ENCODE measurements at regions not wholly inside any gene's neighbourhood (a gene's known extent, or its start where the extent isn't known, plus 50 kb on each side); places are given as distances from the start of the nearest gene placed in this dataset.

- Histone ChIP-seq H3K79me1 (ENCODE audit: low read length) (no peaks in the 10 kb centered on the region), H3K4me2 (ENCODE audit: low read length) (no peak overlapping the region), H2BK5ac (ENCODE audit: low read length) (no peak overlapping the region), H3K27ac (ENCODE audit: low read depth, low read length) (no peak overlapping the region), H3K4me1 (ENCODE audit: control insufficient read depth, low read depth, low read length) (no peaks in the 10 kb centered on the region), H2BK120ac (ENCODE audit: low read depth, low read length) (no peak overlapping the region), H3K9ac (ENCODE audit: low read length) (no peak overlapping the region), H3K56ac (ENCODE audit: low read length) (no peak overlapping the region), H2BK15ac (replicated peaks; ENCODE audit: low read depth) (no peak overlapping the region), H3K36me3 (ENCODE audit: control insufficient read depth, insufficient read depth, low read length) (no peaks in the 10 kb centered on the region), H4K5ac (ENCODE audit: low read length) (no peak overlapping the region), H2AK5ac (ENCODE audit: low read length) (no peak overlapping the region), H4K8ac (ENCODE audit: low read depth, low read length) (no peak overlapping the region), H3K18ac (ENCODE audit: low read length) (no peak overlapping the region), H3K23ac (ENCODE audit: low read length) (no peak overlapping the region), H3K79me2 (ENCODE audit: control insufficient read depth, insufficient read depth, low read length) (no peaks in the 10 kb centered on the region), H3K4ac (ENCODE audit: low read depth, low read length) (no peak overlapping the region), H3K27me3 (ENCODE audit: insufficient read depth, low read length, poor library complexity) (no peaks in the 10 kb centered on the region), H3K4me3 (ENCODE audit: low read length) (no peak overlapping the region)
- no CpG with 5 or more reads among the region's 4 CpGs for whole genome bisulfite sequencing (ENCODE audit: extremely low coverage, insufficient coverage, low lambda C conversion rate)
- DNase-seq: no peak
These were observed 214.6 kb upstream of the IGFBP7 start for GRCh38 chr4:57324673-57325307.

GRCh38 chr4:57320849-57321248 is 210.7 kb upstream of the IGFBP7 start:
- no peak overlapping the region for H3K56ac ChIP-seq (ENCODE audit: low read length)
- no peak overlapping the region for H3K9ac ChIP-seq (ENCODE audit: low read length)
- H2BK5ac ChIP-seq (ENCODE audit: low read length): no peak overlapping the region
- no peak for DNase-seq
- no peak overlapping the region for H4K8ac ChIP-seq (ENCODE audit: low read depth, low read length)
- no CpG with 5 or more reads among the region's 4 CpGs for WGBS (ENCODE audit: extremely low coverage, insufficient coverage, low lambda C conversion rate)
- H2BK120ac ChIP-seq (ENCODE audit: low read depth, low read length): no peak overlapping the region
- no peak overlapping the region for H2AK5ac ChIP-seq (ENCODE audit: low read length)
- no peak overlapping the region for H3K23ac ChIP-seq (ENCODE audit: low read length)
- no peak overlapping the region for H3K4ac ChIP-seq (ENCODE audit: low read depth, low read length)
- no peak overlapping the region for H4K5ac ChIP-seq (ENCODE audit: low read length)
- no peak overlapping the region for H3K27ac ChIP-seq (ENCODE audit: low read depth, low read length)
- H3K36me3 ChIP-seq (ENCODE audit: control insufficient read depth, insufficient read depth, low read length): no peaks in the 10 kb centered on the region
- H3K4me1 ChIP-seq (ENCODE audit: control insufficient read depth, low read depth, low read length): no peaks in the 10 kb centered on the region
- H3K79me1 ChIP-seq (ENCODE audit: low read length): no peaks in the 10 kb centered on the region
- H3K4me3 ChIP-seq (ENCODE audit: low read length): no peak overlapping the region
- no peaks in the 10 kb centered on the region for H3K79me2 ChIP-seq (ENCODE audit: control insufficient read depth, insufficient read depth, low read length)
- no peak overlapping the region for H2BK15ac ChIP-seq (replicated peaks; ENCODE audit: low read depth)
- no peak overlapping the region for H3K18ac ChIP-seq (ENCODE audit: low read length)
- H3K4me2 ChIP-seq (ENCODE audit: low read length): no peak overlapping the region
- no peaks in the 10 kb centered on the region for H3K27me3 ChIP-seq (ENCODE audit: insufficient read depth, low read length, poor library complexity)

DNA sequence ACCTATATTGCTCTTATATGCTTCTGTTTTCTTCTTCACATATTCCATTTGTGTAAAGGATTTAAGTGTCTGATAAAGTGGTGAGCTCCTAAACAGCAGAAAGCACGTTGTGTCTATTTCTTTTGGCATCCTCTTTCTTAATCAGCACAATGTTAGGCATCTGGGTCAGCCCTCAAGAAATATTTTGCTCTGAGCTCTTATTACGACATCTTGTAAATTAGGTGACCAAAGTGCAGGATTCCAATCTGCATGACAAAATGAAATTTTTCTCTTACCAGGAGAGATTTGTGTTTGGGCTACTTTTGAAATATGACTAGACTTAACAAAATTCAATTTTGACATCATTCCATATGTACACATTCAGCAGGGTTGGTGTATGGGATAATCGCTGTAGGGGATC is 210.0 kb upstream of the IGFBP7 start:
- Histone ChIP-seq H3K79me1 (ENCODE audit: low read length) (no peaks in the 10 kb centered on the region), H2AK5ac (ENCODE audit: low read length) (no peak overlapping the region), H3K27ac (ENCODE audit: low read depth, low read length) (no peak overlapping the region), H2BK15ac (replicated peaks; ENCODE audit: low read depth) (no peak overlapping the region), H3K4me3 (ENCODE audit: low read length) (no peak overlapping the region), H4K5ac (ENCODE audit: low read length) (no peak overlapping the region), H2BK120ac (ENCODE audit: low read depth, low read length) (no peak overlapping the region), H2BK5ac (ENCODE audit: low read length) (no peak overlapping the region), H3K23ac (ENCODE audit: low read length) (no peak overlapping the region), H3K36me3 (ENCODE audit: control insufficient read depth, insufficient read depth, low read length) (no peaks in the 10 kb centered on the region), H3K27me3 (ENCODE audit: insufficient read depth, low read length, poor library complexity) (no peaks in the 10 kb centered on the region), H3K79me2 (ENCODE audit: control insufficient read depth, insufficient read depth, low read length) (no peaks in the 10 kb centered on the region), H4K8ac (ENCODE audit: low read depth, low read length) (no peak overlapping the region), H3K9ac (ENCODE audit: low read length) (no peak overlapping the region), H3K18ac (ENCODE audit: low read length) (no peak overlapping the region), H3K4me1 (ENCODE audit: control insufficient read depth, low read depth, low read length) (no peaks in the 10 kb centered on the region), H3K56ac (ENCODE audit: low read length) (no peak overlapping the region), H3K4me2 (ENCODE audit: low read length) (no peak overlapping the region), H3K4ac (ENCODE audit: low read depth, low read length) (no peak overlapping the region)
- WGBS (ENCODE audit: extremely low coverage, insufficient coverage, low lambda C conversion rate): no CpG with 5 or more reads among the region's 3 CpGs
- no peak for DNase-seq

DNA sequence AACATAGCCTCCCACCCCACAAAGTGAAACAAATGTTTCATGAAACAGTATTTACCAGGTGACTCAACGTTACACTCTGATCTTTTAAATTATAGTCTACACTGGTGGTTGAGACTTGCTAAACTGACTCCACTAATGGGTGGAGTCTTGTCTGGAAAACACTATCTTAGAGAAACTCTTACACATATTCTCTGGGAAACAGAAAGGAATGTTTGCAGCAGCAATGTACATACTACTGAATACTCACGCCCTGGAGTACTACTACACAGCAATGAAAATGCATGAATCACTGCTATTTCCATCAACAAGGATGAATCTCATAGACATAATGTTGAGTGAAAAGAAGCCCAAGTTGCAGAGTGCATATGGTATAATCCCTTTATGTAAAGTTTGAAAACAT is 208.5 kb upstream of the IGFBP7 start:
- Histone ChIP-seq H3K27ac (ENCODE audit: low read depth, low read length) (no peak overlapping the region), H3K4ac (ENCODE audit: low read depth, low read length) (no peak overlapping the region), H4K8ac (ENCODE audit: low read depth, low read length) (no peak overlapping the region), H2BK15ac (replicated peaks; ENCODE audit: low read depth) (no peak overlapping the region), H3K36me3 (ENCODE audit: control insufficient read depth, insufficient read depth, low read length) (no peaks in the 10 kb centered on the region), H3K56ac (ENCODE audit: low read length) (no peak overlapping the region), H2AK5ac (ENCODE audit: low read length) (no peak overlapping the region), H3K18ac (ENCODE audit: low read length) (no peak overlapping the region), H3K4me2 (ENCODE audit: low read length) (no peak overlapping the region), H3K4me1 (ENCODE audit: control insufficient read depth, low read depth, low read length) (no peaks in the 10 kb centered on the region), H4K5ac (ENCODE audit: low read length) (no peak overlapping the region), H2BK5ac (ENCODE audit: low read length) (no peak overlapping the region), H3K4me3 (ENCODE audit: low read length) (no peak overlapping the region), H2BK120ac (ENCODE audit: low read depth, low read length) (no peak overlapping the region), H3K79me1 (ENCODE audit: low read length) (no peaks in the 10 kb centered on the region), H3K27me3 (ENCODE audit: insufficient read depth, low read length, poor library complexity) (no peaks in the 10 kb centered on the region), H3K9ac (ENCODE audit: low read length) (no peak overlapping the region), H3K23ac (ENCODE audit: low read length) (no peak overlapping the region), H3K79me2 (ENCODE audit: control insufficient read depth, insufficient read depth, low read length) (no peaks in the 10 kb centered on the region)
- no peak for DNase-seq
- WGBS (ENCODE audit: extremely low coverage, insufficient coverage, low lambda C conversion rate): no CpG with 5 or more reads among the region's 2 CpGs

GRCh38 chr4:57314636-57315035 is 204.5 kb upstream of the IGFBP7 start:
- WGBS (ENCODE audit: extremely low coverage, insufficient coverage, low lambda C conversion rate): no CpG with 5 or more reads among the region's 5 CpGs
- H3K4ac ChIP-seq (ENCODE audit: low read depth, low read length): no peak overlapping the region
- H2BK120ac ChIP-seq (ENCODE audit: low read depth, low read length): no peak overlapping the region

GRCh38 chr4:57312296-57312695 is 202.1 kb upstream of the IGFBP7 start:
- no peak overlapping the region for H3K56ac ChIP-seq (ENCODE audit: low read length)
- H3K4ac ChIP-seq (ENCODE audit: low read depth, low read length): no peak overlapping the region
- no peaks in the 10 kb centered on the region for H3K36me3 ChIP-seq (ENCODE audit: control insufficient read depth, insufficient read depth, low read length)
- no peaks in the 10 kb centered on the region for H3K4me1 ChIP-seq (ENCODE audit: control insufficient read depth, low read depth, low read length)
- no peaks in the 10 kb centered on the region for H3K27me3 ChIP-seq (ENCODE audit: insufficient read depth, low read length, poor library complexity)
- H3K4me2 ChIP-seq (ENCODE audit: low read length): no peak overlapping the region
- no peaks in the 10 kb centered on the region for H3K79me2 ChIP-seq (ENCODE audit: control insufficient read depth, insufficient read depth, low read length)
- WGBS (ENCODE audit: extremely low coverage, insufficient coverage, low lambda C conversion rate): no CpG with 5 or more reads among the region's 1 CpG
- no peak overlapping the region for H2BK15ac ChIP-seq (replicated peaks; ENCODE audit: low read depth)
- H3K4me3 ChIP-seq (ENCODE audit: low read length): no peak overlapping the region
- no peak overlapping the region for H3K18ac ChIP-seq (ENCODE audit: low read length)
- H3K23ac ChIP-seq (ENCODE audit: low read length): no peak overlapping the region
- H2BK120ac ChIP-seq (ENCODE audit: low read depth, low read length): no peak overlapping the region
- no peak overlapping the region for H2AK5ac ChIP-seq (ENCODE audit: low read length)
- no peak for DNase-seq
- no peak overlapping the region for H4K5ac ChIP-seq (ENCODE audit: low read length)
- no peak overlapping the region for H3K9ac ChIP-seq (ENCODE audit: low read length)
- no peak overlapping the region for H4K8ac ChIP-seq (ENCODE audit: low read depth, low read length)
- no peak overlapping the region for H2BK5ac ChIP-seq (ENCODE audit: low read length)
- H3K79me1 ChIP-seq (ENCODE audit: low read length): no peaks in the 10 kb centered on the region
- H3K27ac ChIP-seq (ENCODE audit: low read depth, low read length): no peak overlapping the region

More at GRCh38 chr4:57314636-57315035, 204.5 kb upstream of the IGFBP7 start:
- no peak for DNase-seq
- no peak overlapping the region for H4K8ac ChIP-seq (ENCODE audit: low read depth, low read length)
- no peak overlapping the region for H4K5ac ChIP-seq (ENCODE audit: low read length)
- H3K27ac ChIP-seq (ENCODE audit: low read depth, low read length): no peak overlapping the region
- H3K18ac ChIP-seq (ENCODE audit: low read length): no peak overlapping the region
- H2BK15ac ChIP-seq (replicated peaks; ENCODE audit: low read depth): no peak overlapping the region
- H3K9ac ChIP-seq (ENCODE audit: low read length): no peak overlapping the region
- H3K56ac ChIP-seq (ENCODE audit: low read length): no peak overlapping the region
- H2BK5ac ChIP-seq (ENCODE audit: low read length): no peak overlapping the region
- H3K36me3 ChIP-seq (ENCODE audit: control insufficient read depth, insufficient read depth, low read length): no peaks in the 10 kb centered on the region
- no peaks in the 10 kb centered on the region for H3K79me2 ChIP-seq (ENCODE audit: control insufficient read depth, insufficient read depth, low read length)
- H3K27me3 ChIP-seq (ENCODE audit: insufficient read depth, low read length, poor library complexity): no peaks in the 10 kb centered on the region
- no peaks in the 10 kb centered on the region for H3K4me1 ChIP-seq (ENCODE audit: control insufficient read depth, low read depth, low read length)
- no peak overlapping the region for H3K4me3 ChIP-seq (ENCODE audit: low read length)
- no peaks in the 10 kb centered on the region for H3K79me1 ChIP-seq (ENCODE audit: low read length)
- no peak overlapping the region for H3K23ac ChIP-seq (ENCODE audit: low read length)
- H2AK5ac ChIP-seq (ENCODE audit: low read length): no peak overlapping the region
- H3K4me2 ChIP-seq (ENCODE audit: low read length): no peak overlapping the region

Data from mesendoderm (in vitro differentiated cells).